LNCaP clone FGC (cell line): ENCODE measurements at regions not wholly inside any gene's neighbourhood (a gene's known extent, or its start where the extent isn't known, plus 50 kb on each side); places are given as distances from the start of the nearest gene placed in this dataset.

Experiments
- DNase-seq: peaks from one replicate; pipeline ENCODE4 v3.0.0-alpha.2; 2011; ENCODE audit warnings: low read depth
- H3K4me3 ChIP-seq: 2 replicates; pipeline ENCODE4 v1.5.1; 2011; ENCODE audit warnings: mild to moderate bottlenecking, low read depth, low read length, control low read depth
- TF ChIP-seq, protein P1 (sequence below): IDR thresholded peaks from 2 replicates; pipeline ENCODE4 v1.5.1; 2012; ENCODE audit warnings: mild to moderate bottlenecking; ENCODE audit not compliant: control insufficient read depth, insufficient read depth; ENCODE audit errors: extremely low read depth

DNA sequence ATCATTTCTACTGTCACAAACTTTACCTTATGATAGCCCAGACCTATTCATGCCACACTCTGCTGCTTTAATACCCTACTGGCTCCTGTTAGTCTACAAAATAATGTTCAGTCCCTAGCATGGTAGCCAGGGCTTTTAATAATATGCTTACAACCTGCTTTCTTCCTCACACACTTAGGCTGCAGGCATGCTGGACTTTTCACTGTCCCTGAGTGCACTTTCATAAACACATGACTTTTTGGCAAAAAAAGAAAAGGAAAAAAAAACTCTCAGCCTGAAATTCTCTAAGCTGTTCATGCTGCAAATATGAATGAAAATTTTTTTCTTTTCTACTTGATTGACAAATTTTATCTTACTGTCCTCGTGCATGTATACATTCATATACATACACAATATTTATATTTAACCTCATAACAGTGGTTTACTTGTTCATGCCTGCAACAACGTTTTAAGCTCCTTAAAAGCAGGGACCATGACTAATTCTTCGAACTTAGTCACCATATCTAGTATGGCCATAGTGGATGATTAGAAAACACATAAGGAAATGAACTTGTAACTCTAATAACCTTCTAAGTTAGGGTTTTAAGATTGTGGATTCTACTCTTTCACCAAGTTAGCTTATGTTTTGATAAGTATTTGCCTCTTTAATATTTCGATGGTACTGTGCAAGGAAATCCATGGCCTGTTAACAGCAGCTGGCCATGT is 229.5 kb downstream of the SPCS3 start:
- no peak overlapping the region for H3K4me3 ChIP-seq
- DNase-seq = no peak
- TF ChIP-seq, protein P1, sequence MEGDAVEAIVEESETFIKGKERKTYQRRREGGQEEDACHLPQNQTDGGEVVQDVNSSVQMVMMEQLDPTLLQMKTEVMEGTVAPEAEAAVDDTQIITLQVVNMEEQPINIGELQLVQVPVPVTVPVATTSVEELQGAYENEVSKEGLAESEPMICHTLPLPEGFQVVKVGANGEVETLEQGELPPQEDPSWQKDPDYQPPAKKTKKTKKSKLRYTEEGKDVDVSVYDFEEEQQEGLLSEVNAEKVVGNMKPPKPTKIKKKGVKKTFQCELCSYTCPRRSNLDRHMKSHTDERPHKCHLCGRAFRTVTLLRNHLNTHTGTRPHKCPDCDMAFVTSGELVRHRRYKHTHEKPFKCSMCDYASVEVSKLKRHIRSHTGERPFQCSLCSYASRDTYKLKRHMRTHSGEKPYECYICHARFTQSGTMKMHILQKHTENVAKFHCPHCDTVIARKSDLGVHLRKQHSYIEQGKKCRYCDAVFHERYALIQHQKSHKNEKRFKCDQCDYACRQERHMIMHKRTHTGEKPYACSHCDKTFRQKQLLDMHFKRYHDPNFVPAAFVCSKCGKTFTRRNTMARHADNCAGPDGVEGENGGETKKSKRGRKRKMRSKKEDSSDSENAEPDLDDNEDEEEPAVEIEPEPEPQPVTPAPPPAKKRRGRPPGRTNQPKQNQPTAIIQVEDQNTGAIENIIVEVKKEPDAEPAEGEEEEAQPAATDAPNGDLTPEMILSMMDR = no peak

DNA sequence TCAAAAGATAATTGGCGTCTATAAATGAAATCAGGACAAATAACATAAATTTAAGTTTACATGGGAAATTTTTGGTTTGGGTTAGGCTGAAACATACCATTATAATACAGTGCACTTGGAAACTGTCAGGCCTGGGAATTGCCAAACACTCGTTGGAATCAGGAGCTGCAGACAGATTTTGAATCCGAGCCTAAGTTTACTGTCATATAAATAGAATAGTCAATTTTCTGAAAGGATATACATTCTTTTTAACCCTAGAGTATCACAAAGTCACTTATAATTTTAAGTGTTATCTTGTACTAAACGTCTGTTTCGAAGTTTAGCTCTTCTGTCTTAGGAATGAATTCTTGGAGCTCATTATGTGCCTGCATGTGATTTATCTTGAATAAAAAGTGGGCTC is 234.1 kb downstream of the VEGFC start:
- no peak overlapping the region for H3K4me3 ChIP-seq
- no peak for DNase-seq
- TF ChIP-seq, protein P1 = no peak

DNA sequence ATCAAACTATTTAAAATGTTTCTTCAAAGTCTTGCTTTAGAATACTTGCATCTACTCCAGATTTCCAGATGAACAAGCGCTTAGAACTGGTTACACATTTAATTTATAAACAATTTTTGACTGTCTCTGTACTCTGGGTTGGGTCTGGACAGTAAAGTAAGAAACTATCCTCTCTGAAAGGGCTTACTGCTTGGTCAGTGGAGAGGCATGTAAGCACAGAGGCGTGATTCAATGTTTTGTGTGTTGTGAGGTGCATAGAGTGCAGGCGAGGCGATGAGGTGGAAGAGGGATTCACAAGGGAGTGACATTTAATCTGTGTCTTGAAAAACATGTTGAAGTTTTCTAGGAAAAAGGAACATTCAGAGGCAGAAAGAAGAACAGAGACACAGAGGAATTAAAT is 231.4 kb downstream of the VEGFC start:
- DNase-seq = no peak
- no peak overlapping the region for H3K4me3 ChIP-seq
- TF ChIP-seq, protein P1 = no peak

DNA sequence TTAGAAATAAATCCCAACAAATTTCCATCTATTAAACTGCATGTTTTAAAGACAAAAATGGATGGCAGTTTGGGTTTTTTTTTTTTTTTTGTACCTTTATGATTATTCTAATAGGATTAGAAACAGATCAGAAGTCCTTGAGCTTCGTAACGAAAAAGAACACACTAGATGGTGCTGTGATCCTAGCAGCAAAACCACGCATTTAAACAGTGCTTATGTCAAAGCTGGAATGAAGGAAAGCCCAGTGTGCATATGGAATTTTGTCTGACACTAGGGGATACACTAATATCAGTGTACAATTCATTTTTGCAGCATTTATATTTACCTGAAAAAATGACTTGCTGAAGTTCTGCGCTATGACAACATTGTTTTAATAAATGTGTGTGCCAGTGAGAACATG is 229.1 kb downstream of the VEGFC start:
- TF ChIP-seq, protein P1 = peak; percentile 59
- peak; percentile 10 for DNase-seq
- no peak overlapping the region for H3K4me3 ChIP-seq

DNA sequence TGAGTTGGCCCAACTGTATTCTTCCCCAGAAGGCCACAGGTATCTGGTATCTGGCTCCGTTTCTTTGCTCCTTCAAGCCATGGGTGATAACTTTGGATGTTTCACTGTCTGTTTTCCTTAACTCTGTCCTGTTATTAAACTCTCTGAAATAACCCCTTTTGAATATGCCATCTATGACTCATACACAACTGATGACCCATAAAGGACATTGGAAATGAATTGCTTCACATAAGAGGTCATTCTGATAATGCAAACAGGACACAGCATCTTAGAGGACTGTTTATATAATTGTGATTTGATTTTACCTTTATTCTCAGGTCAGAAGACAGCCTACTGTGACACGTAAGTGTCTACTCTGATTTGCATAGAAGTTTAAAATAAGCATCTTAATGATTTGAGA is 227.7 kb downstream of the VEGFC start:
- TF ChIP-seq, protein P1 = no peak

DNA sequence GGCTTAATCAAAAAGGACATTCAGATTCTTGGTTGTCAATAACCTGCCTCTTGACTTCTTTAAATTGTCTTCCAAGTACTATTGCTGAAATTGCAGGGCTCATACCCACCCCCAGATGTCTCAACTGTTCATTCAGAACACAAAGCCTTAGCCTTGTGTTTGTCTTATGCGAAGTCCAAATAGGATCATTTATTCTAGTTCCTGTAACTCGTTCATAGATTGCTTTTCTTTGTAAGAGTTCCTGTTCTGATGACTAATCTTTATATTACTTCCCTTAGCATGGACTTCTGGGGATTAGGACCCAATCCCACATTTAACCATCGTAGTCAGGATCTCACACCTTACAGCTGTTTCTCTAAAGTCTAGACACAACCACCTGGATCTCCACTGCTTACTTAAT is 226.0 kb downstream of the VEGFC start:
- H3K4me3 ChIP-seq = no peak overlapping the region
- TF ChIP-seq, protein P1 = no peak
- DNase-seq = no peak

More for the DNA sequence above, 227.7 kb downstream of the VEGFC start:
- DNase-seq = no peak
- no peak overlapping the region for H3K4me3 ChIP-seq

DNA sequence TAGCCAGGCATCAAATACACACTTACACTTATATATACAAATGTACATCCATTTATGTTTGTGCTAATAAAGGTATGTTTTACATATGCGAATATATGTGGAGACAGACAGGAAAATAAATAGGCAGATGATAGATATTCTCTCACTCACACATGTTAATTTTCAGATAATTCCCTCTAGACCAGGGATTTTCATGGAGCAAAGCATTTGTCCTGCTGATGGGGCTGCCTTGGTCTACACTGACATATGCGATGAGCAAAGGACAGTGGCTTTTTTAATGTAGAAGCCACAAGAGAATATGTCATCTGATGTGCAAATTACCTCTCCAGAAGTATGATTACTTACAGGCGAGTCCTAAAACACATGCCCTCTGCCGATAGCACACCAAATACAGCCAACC is 224.5 kb downstream of the VEGFC start:
- DNase-seq = no peak
- TF ChIP-seq, protein P1 = no peak

More for the DNA sequence above, 224.5 kb downstream of the VEGFC start:
- no peak overlapping the region for H3K4me3 ChIP-seq
